Right lobe of liver (tissue), 6 donors: ENCODE measurements at regions not wholly inside any gene's neighbourhood (a gene's known extent, or its start where the extent isn't known, plus 50 kb on each side); places are given as distances from the start of the nearest gene placed in this dataset.

ENCODE experiments used
- ATAC-seq, 4 donors: fragments of 200-7000 bp; cut with Tn5 transposase; one replicate each; pipeline ENCODE4 v1.9.1; 2020; ENCODE audit warnings: mild to moderate bottlenecking in 4 of 4, moderate library complexity in 4 of 4
- DNase-seq, 3 donors: peaks; one replicate each; pipeline ENCODE4 v3.0.0-alpha.2; 2020
- H3K27ac ChIP-seq, 3 donors: fragments of 200-600 bp; one replicate each; pipeline ENCODE4 v1.8.0; 2022
- H3K27me3 ChIP-seq, 2 donors: fragments of 200-600 bp; one replicate each; pipeline ENCODE4 v1.8.0; 2022
- H3K36me3 ChIP-seq, 4 donors: fragments of 200-600 bp; sonication (generic) in 1 of 4; one replicate each; pipeline versions ENCODE4 v1.5.1 to v1.8.0; 2017 to 2022; ENCODE audit warnings: control low read depth in 1 of 4
- H3K4me1 ChIP-seq, 4 donors: fragments of 200-600 bp; sonication (generic) in 1 of 4; one replicate each; pipeline versions ENCODE4 v1.5.1 to v1.8.0; 2017 to 2022; ENCODE audit warnings: control low read depth in 1 of 4
- H3K4me3 ChIP-seq, 3 donors: fragments of 200-600 bp; one replicate each; pipeline ENCODE4 v1.8.0; 2022
- H3K9me3 ChIP-seq, 4 donors: fragments of 200-600 bp; sonication (generic) in 1 of 4; one replicate each; pipeline versions ENCODE4 v1.5.1 to v1.8.0; 2017 to 2022; ENCODE audit warnings: control low read depth in 1 of 4
- CTCF ChIP-seq, 4 donors: fragments of 200-600 bp in 3 of 4; fragments of 450-650 bp in 1 of 4; IDR thresholded peaks; one replicate each; pipeline versions ENCODE4 v1.5.1 to v1.8.0; 2016 to 2022; ENCODE audit warnings: antibody characterized with exemption in 4 of 4, mild to moderate bottlenecking in 2 of 4
- POLR2A ChIP-seq: fragments of 450-650 bp; IDR thresholded peaks from one replicate; pipeline ENCODE4 v1.6.1; 2017; ENCODE audit warnings: antibody characterized with exemption, mild to moderate bottlenecking
- WGBS: methylation state at CpG from one replicate; pipeline ENCODE4 v1.1.6; 2018; ENCODE audit warnings: low coverage, low lambda C conversion rate; ENCODE audit not compliant: insufficient coverage; ENCODE audit errors: missing lambda C conversion rate; 5-methylcytosine and 5-hydroxymethylcytosine counted together
- intact Hi-C, 2 donors: fragments of 100-400 bp; cut with DNase I; formaldehyde crosslinking; loops; one replicate each; pipeline versions ENCODE4 v1.11.2 to v1.14.1; 2022
- donor health status: DM: no; HTN: yes; CAD: no.
- donor health status: DM: no; HTN: no; CAD: no.
- donor health status: DM: no; HTN: no; CAD: no.
- donor health status: DM: no; HTN: yes; CAD: no.
- donor health status: DM: no; HTN: yes; CAD: no.

- Histone ChIP-seq H3K27me3 (no peaks in the 10 kb centered on the region), H3K27ac (no peak overlapping the region), H3K9me3 (no peaks in the 10 kb centered on the region), H3K4me1 (no peaks in the 10 kb centered on the region), H3K4me3 (no peak overlapping the region), H3K36me3 (no peaks in the 10 kb centered on the region)
- intact Hi-C loops: no loop called here
- TF ChIP-seq CTCF (IDR thresholded peaks at IDR 0.05): no peak
- TF ChIP-seq POLR2A: no peak
- WGBS: 67% methylated on average over 1 of the region's 2 CpGs
- DNase-seq (no peak), ATAC-seq (no peak)
These were observed 279.6 kb upstream of the CCDC196 start for GRCh38 chr14:66206554-66206953.

GRCh38 chr14:66216763-66217162, 269.4 kb upstream of the CCDC196 start:
- no peaks in the 10 kb centered on the region for H3K9me3 ChIP-seq
- no peaks in the 10 kb centered on the region for H3K4me1 ChIP-seq
- no peaks in the 10 kb centered on the region for H3K27me3 ChIP-seq
- WGBS: 91% methylated on average over 1 of the region's 1 CpG
- ATAC-seq (no peak), DNase-seq (no peak)
- intact Hi-C loops: no loop called here
- H3K27ac ChIP-seq: no peak overlapping the region
- TF ChIP-seq POLR2A (no peak), CTCF (IDR thresholded peaks at IDR 0.05) (no peak)
- H3K36me3 ChIP-seq: no peaks in the 10 kb centered on the region
- no peak overlapping the region for H3K4me3 ChIP-seq

GRCh38 chr14:66219886-66220285, 266.3 kb upstream of the CCDC196 start:
- TF ChIP-seq POLR2A: no peak
- WGBS: 87% methylated on average over 3 of the region's 3 CpGs
- intact Hi-C loops: no loop called here
- ATAC-seq (no peak), DNase-seq (no peak)
- no peak overlapping the region for H3K27ac ChIP-seq
- no peaks in the 10 kb centered on the region for H3K9me3 ChIP-seq
- no peak overlapping the region for H3K4me3 ChIP-seq
- no peaks in the 10 kb centered on the region for H3K4me1 ChIP-seq
- H3K27me3 ChIP-seq: no peaks in the 10 kb centered on the region
- no peaks in the 10 kb centered on the region for H3K36me3 ChIP-seq

- Histone ChIP-seq H3K27me3 (no peaks in the 10 kb centered on the region), H3K36me3 (no peaks in the 10 kb centered on the region), H3K4me3 (no peak overlapping the region), H3K4me1 (no peaks in the 10 kb centered on the region), H3K9me3 (peaks cover 0 to 3% (median 0%) of the 10 kb centered on the region in 4 donors), H3K27ac (no peak overlapping the region)
- TF ChIP-seq POLR2A (no peak), CTCF (IDR thresholded peaks at IDR 0.05) (no peak)
- DNase-seq (no peak), ATAC-seq (no peak)
- 48% methylated on average over 3 of the region's 5 CpGs for WGBS
- intact Hi-C loops: no loop called here
These were observed 261.5 kb upstream of the CCDC196 start for GRCh38 chr14:66224492-66225178.

- H3K36me3 ChIP-seq: no peaks in the 10 kb centered on the region
- H3K4me1 ChIP-seq: no peaks in the 10 kb centered on the region
- TF ChIP-seq POLR2A (no peak), CTCF (IDR thresholded peaks at IDR 0.05) (no peak)
- DNase-seq (no peak), ATAC-seq (no peak)
- H3K27ac ChIP-seq: no peak overlapping the region
- no peaks in the 10 kb centered on the region for H3K27me3 ChIP-seq
- H3K9me3 ChIP-seq: peaks cover 0 to 3% (median 0%) of the 10 kb centered on the region in 4 donors
- intact Hi-C loops: no loop called here
- no peak overlapping the region for H3K4me3 ChIP-seq
These were observed 260.8 kb upstream of the CCDC196 start for GRCh38 chr14:66225337-66225736.
